Spleen (tissue), 11 donors: ENCODE measurements at regions not wholly inside any gene's neighbourhood (a gene's known extent, or its start where the extent isn't known, plus 50 kb on each side); places are given as distances from the start of the nearest gene placed in this dataset.

Source experiments
- DNase-seq: peaks from one replicate; pipeline ENCODE4 v3.0.0-alpha.2; 2020
- H3K27ac ChIP-seq, 8 donors: fragments of 200-600 bp; sonication (generic) in 7 of 8; 1 replicate in 4 of 8; 2 replicates in 4 of 8; pipeline versions ENCODE4 v1.5.0 to v1.8.0; 2016 to 2021; ENCODE audit warnings: inconsistent platforms in 4 of 8, mild to moderate bottlenecking in 4 of 8, moderate library complexity in 1 of 8
- H3K27me3 ChIP-seq, 7 donors: fragments of 200-600 bp; sonication (generic) in 6 of 7; replicated peaks in 1 of 7; 1 replicate in 4 of 7; 2 replicates in 3 of 7; pipeline versions ENCODE4 v1.5.0 to v1.8.0; 2016 to 2021; ENCODE audit warnings: inconsistent platforms in 3 of 7, mild to moderate bottlenecking in 1 of 7
- H3K36me3 ChIP-seq, 6 donors: fragments of 200-600 bp; sonication (generic) in 5 of 6; 1 replicate in 4 of 6; 2 replicates in 2 of 6; pipeline versions ENCODE4 v1.5.0 to v1.8.0; 2016 to 2021; ENCODE audit warnings: inconsistent platforms in 2 of 6
- H3K4me1 ChIP-seq, 6 donors: fragments of 200-600 bp; sonication (generic) in 5 of 6; 1 replicate in 3 of 6; 2 replicates in 3 of 6; pipeline versions ENCODE4 v1.5.0 to v1.8.0; 2016 to 2021; ENCODE audit warnings: inconsistent platforms in 3 of 6
- H3K4me3 ChIP-seq, 8 donors: fragments of 200-600 bp; sonication (generic) in 7 of 8; 1 replicate in 4 of 8; 2 replicates in 4 of 8; pipeline versions ENCODE4 v1.5.0 to v1.8.0; 2016 to 2021; ENCODE audit warnings: inconsistent platforms in 4 of 8, mild to moderate bottlenecking in 4 of 8, moderate library complexity in 2 of 8
- H3K9me3 ChIP-seq, 8 donors: fragments of 200-600 bp; sonication (generic) in 7 of 8; 1 replicate in 4 of 8; 2 replicates in 4 of 8; pipeline versions ENCODE4 v1.5.0 to v1.8.0; 2016 to 2021; ENCODE audit warnings: inconsistent platforms in 4 of 8
- CTCF ChIP-seq, 11 experiments: fragments of 200-600 bp in 7 of 11; fragments of 450-650 bp in 4 of 11; sonication (generic) in 4 of 11; IDR thresholded peaks in 8 of 11; conservative IDR thresholded peaks in 3 of 11; 1 replicate in 7 of 11; 2 replicates in 4 of 11; pipeline versions ENCODE4 v1.4.0 to v1.8.0; 2016 to 2021; ENCODE audit warnings: antibody characterized with exemption in 11 of 11, inconsistent platforms in 4 of 11, mild to moderate bottlenecking in 1 of 11
- POLR2A ChIP-seq, 3 donors: fragments of 450-650 bp; IDR thresholded peaks; one replicate each; pipeline ENCODE4 v1.5.1; 2017; ENCODE audit warnings: antibody characterized with exemption in 3 of 3, mild to moderate bottlenecking in 1 of 3
- POLR2AphosphoS5 ChIP-seq, 3 donors: sonication (generic); formaldehyde crosslinking; IDR thresholded peaks; one replicate each; pipeline ENCODE4 v1.5.1; 2017; ENCODE audit warnings: antibody characterized with exemption in 3 of 3
- WGBS, 5 donors: extraction: QIAGEN DNeasy Blood & Tissue Kit in 3 of 5; methylation state at CpG; one replicate each; pipeline versions ENCODE4 v1.1.5 to v1.1.7; 2013 to 2018; 5-methylcytosine and 5-hydroxymethylcytosine counted together
- intact Hi-C: fragments of 100-400 bp; cut with DNase I; formaldehyde crosslinking; loops from one replicate; pipeline ENCODE4 v1.15.0; 2023; ENCODE audit warnings: low total_unique reads
- donor health status: healthy with polysubstance abuse.
- donor health status: DM: no; HTN: no; CAD: no; lungs with moderate emphysema.
- donor health status: DM: no; HTN: no; CAD: no.
- donor health status: Bipolar disorder and iron deficiency.
- donor health status: healthy.
- donor health status: DM: no; HTN: no; CAD: no.
- donor health status: DM: yes; HTN: yes; CAD: no.

GRCh38 chr1:234745844-234746797 lies 136.1 kb upstream of the IRF2BP2 start:
- intact Hi-C loops: no loop called here

GRCh38 chr1:234745276-234745675 lies 135.3 kb upstream of the IRF2BP2 start:
- Histone ChIP-seq H3K4me3 (no peak overlapping the region), H3K27ac (no peak overlapping the region), H3K27me3 (no peaks in the 10 kb centered on the region), H3K9me3 (no peaks in the 10 kb centered on the region), H3K4me1 (peaks cover 0 to 9% (median 0%) of the 10 kb centered on the region in 6 donors), H3K36me3 (no peaks in the 10 kb centered on the region)
- no peak for DNase-seq
- TF ChIP-seq POLR2AphosphoS5 (IDR thresholded peaks at IDR 0.05) (no peak), CTCF (IDR thresholded peaks at IDR 0.05 in 8 of 11, conservative IDR thresholded peaks at IDR 0.05 in 3 of 11) (no peak), POLR2A (IDR thresholded peaks at IDR 0.05) (no peak)
- 91 to 95% (median 94%) methylated on average over 11 of the region's 11 CpGs for WGBS, 5 donors
- intact Hi-C loops: no loop called here

More at GRCh38 chr1:234745844-234746797, 136.1 kb upstream of the IRF2BP2 start:
- DNase-seq: no peak
- Histone ChIP-seq H3K36me3 (no peaks in the 10 kb centered on the region), H3K27me3 (no peaks in the 10 kb centered on the region), H3K27ac (no peak overlapping the region), H3K4me1 (peaks cover 0 to 9% (median 0%) of the 10 kb centered on the region in 6 donors), H3K9me3 (no peaks in the 10 kb centered on the region), H3K4me3 (no peak overlapping the region)
- no peak for TF ChIP-seq CTCF (IDR thresholded peaks at IDR 0.05 in 8 of 11, conservative IDR thresholded peaks at IDR 0.05 in 3 of 11)
- no peak for TF ChIP-seq POLR2A (IDR thresholded peaks at IDR 0.05)
- no peak for TF ChIP-seq POLR2AphosphoS5 (IDR thresholded peaks at IDR 0.05)
- 84 to 93% (median 85%) methylated on average over 15 of the region's 15 CpGs for WGBS, 5 donors

GRCh38 chr1:234743791-234744611 lies 134.0 kb upstream of the IRF2BP2 start:
- Histone ChIP-seq H3K27me3 (no peaks in the 10 kb centered on the region), H3K4me3 (no peak overlapping the region), H3K36me3 (no peaks in the 10 kb centered on the region), H3K27ac (peak overlapping the region in 3 of 8 donors; percentile 4 to 22 (median 12)), H3K4me1 (peaks cover 0 to 9% (median 0%) of the 10 kb centered on the region in 6 donors), H3K9me3 (no peaks in the 10 kb centered on the region)
- 60 to 82% (median 76%) methylated on average over 18 of the region's 18 CpGs for WGBS, 5 donors
- no peak for TF ChIP-seq POLR2A (IDR thresholded peaks at IDR 0.05)
- DNase-seq: no peak
- intact Hi-C loops: no loop called here

GRCh38 chr1:234742622-234743021 lies 132.6 kb upstream of the IRF2BP2 start:
- H3K4me1 ChIP-seq: peaks cover 0 to 9% (median 0%) of the 10 kb centered on the region in 6 donors
- no peaks in the 10 kb centered on the region for H3K36me3 ChIP-seq
- no peaks in the 10 kb centered on the region for H3K9me3 ChIP-seq
- no peak overlapping the region for H3K4me3 ChIP-seq
- no peak for DNase-seq
- intact Hi-C loops: no loop called here
- TF ChIP-seq CTCF (IDR thresholded peaks at IDR 0.05 in 8 of 11, conservative IDR thresholded peaks at IDR 0.05 in 3 of 11) (no peak), POLR2A (IDR thresholded peaks at IDR 0.05) (no peak), POLR2AphosphoS5 (IDR thresholded peaks at IDR 0.05) (no peak)
- H3K27ac ChIP-seq: no peak overlapping the region
- no peaks in the 10 kb centered on the region for H3K27me3 ChIP-seq
- WGBS, 5 donors: 76 to 84% (median 79%) methylated on average over 10 of the region's 10 CpGs
